GM10266 (cell line): ENCODE measurements at regions not wholly inside any gene's neighbourhood (a gene's known extent, or its start where the extent isn't known, plus 50 kb on each side); places are given as distances from the start of the nearest gene placed in this dataset.
A peak's percentile ranks its signal among the peaks of the same experiment; 100 is the strongest.

Experiments used
- DNase-seq: peaks from one replicate; pipeline ENCODE4 v3.0.0; 2012; ENCODE audit errors: extremely low spot score
- CTCF ChIP-seq: IDR thresholded peaks from 2 replicates; pipeline ENCODE4 v1.5.1; 2012; ENCODE audit warnings: mild to moderate bottlenecking, low read depth; ENCODE audit not compliant: control insufficient read depth, insufficient read depth; ENCODE audit errors: missing control alignments

GRCh38 chr2:72050734-72051133, 96.9 kb downstream of the CYP26B1 start:
- no peak for TF ChIP-seq CTCF
- DNase-seq, result no peak

GRCh38 chr2:72048881-72049477, 98.7 kb downstream of the CYP26B1 start:
- no peak for DNase-seq
- no peak for TF ChIP-seq CTCF

DNA sequence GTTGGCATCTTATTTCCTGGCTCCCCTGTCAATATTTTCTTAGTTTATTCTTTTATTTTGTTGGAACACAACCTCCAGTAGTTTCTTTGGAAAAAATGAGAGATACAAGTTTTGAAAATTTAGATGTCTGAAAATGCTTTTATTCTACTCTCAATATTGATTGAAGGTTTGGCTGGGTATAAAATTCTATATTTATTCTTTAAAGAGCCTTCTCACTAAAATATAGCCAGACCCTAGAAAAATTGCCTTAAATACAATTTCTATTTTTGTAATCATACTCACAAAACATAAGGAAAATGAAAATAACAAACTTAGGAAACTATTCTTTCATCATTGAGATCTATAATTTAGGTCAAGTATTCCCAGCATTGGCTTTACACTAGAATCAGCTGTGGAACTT, 103.7 kb downstream of the CYP26B1 start:
- TF ChIP-seq CTCF, result no peak
- no peak for DNase-seq

DNA sequence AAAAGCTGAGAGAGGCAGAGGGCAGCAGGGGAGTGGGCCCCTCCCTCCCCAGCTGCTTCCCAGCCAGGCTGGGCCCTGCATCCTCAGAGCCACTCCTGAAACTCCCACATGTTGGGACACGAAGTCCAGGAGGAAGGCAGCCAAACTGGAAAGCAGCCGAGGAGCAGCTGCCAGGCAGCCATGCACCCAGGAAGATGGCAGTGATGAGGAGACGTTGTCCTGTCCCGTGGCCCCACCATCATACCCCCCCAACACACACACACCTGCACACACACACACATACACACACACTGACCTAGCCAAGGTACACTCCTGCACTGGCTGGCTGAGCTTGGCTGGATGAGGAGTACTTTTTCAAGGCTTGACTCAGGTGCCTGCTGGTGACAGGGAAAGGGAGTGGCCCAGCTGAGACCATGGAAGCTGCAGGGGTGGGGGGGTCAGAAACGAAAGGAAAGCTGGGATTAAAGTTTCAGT, 106.0 kb downstream of the CYP26B1 start:
- DNase-seq, result no peak
- TF ChIP-seq CTCF, result no peak

DNA sequence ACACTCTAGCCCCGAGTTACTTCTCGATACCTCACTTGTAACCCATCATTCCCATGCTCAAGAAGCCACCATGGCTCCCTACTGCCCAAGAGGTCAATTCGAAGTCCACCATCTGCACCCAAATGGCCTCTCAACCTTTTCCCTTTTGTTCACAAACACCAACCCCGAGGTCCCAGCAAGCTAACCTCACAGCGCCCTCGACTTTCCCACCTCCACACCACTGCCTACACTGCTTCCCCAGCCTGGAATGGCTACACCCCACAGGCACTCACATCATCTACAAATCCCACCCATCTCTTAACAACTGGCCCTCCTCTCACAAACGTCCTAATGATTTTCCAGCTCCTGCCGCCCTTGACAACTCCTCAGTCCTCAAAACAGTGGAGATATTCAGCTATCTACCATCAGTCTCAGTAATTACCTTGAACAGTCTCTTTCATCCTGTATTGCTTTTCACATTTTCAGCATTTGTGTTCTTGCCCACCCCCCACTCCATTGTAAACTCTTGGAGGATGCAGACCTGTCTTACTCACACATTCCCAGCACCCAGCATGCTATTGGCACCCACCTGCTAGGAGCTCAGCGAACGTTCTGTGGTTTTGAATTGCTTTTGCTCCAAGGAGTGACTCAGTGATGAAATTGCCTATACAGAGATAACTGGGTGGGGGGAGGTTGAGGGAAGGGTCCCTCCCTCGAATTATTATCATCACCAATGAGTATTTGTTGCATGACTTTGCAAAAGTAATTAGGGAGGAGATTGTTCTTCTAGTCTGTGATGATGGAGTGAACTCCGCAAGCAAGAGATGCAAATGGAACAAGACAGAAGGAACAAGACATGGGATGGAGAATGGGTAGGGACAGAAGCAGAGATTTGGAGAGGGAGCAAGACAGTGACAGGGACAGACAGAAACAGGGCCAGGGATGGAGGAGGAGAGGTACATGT, 106.8 kb downstream of the CYP26B1 start:
- no peak for DNase-seq
- TF ChIP-seq CTCF, result no peak

DNA sequence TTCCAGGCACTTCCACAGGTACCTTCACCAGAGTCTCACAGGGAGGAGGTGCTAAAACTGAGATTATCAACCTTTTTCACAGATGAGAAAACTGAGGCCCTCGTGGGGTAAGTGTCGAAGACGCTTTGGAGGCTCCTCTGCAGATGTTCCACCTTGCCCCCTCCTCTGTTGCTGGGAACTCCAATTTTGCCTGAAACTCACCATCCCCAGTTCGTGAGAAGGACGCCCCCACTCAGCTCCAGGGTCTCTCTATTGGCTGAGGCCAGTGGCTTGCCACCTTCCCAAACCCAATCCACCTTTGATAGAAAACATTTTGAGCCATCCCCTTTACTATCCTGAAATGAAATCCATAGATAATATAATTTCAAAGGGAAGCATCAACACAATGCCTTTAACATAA, 109.1 kb downstream of the CYP26B1 start:
- no peak for TF ChIP-seq CTCF
- no peak for DNase-seq

DNA sequence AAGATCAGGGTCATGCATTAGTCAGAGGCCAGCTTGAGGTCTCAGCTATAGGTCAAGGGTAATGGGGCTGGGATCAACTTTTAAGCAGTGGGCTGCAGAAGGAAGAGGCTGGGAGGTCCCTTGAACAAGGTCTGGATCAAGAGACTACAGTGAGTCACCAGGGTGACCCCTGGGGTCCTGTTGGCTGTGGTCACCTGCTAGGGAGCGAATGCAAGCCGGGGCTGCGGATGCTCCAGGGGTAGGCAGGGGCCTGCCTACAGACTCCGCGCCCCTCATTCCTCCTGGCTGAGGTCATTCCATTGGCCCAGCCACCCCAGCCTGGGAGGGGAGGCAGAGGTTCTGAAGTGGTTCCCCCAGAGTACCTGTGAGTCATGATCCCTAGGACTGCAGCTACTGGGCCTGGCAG, 110.4 kb downstream of the CYP26B1 start:
- no peak for TF ChIP-seq CTCF
- peak; percentile 3 for DNase-seq
